ENCODE measurements at regions not wholly inside any gene's neighbourhood (a gene's known extent, or its start where the extent isn't known, plus 50 kb on each side); places are given as distances from the start of the nearest gene placed in this dataset.

GRCh38 chr6:40671694-40672050 is 84.5 kb upstream of the LRFN2 start:
- TF ChIP-seq CTCF (optimal IDR thresholded peaks at IDR 0.05 in 1 of 3, IDR thresholded peaks at IDR 0.05 in 1 of 3, conservative IDR thresholded peaks at IDR 0.05 in 1 of 3; ENCODE audit: extremely low read depth in 1 of 3, insufficient read depth in 2 of 3, low read length in 3 of 3) (no peak), EZH2 (IDR thresholded peaks at IDR 0.05; ENCODE audit: low read length) (no peak)
